IPS DF 19.7 (cell line): ENCODE measurements at regions not wholly inside any gene's neighbourhood (a gene's known extent, or its start where the extent isn't known, plus 50 kb on each side); places are given as distances from the start of the nearest gene placed in this dataset.

Experiments
- DNase-seq: peaks from one replicate; pipeline ENCODE4 v3.0.0-alpha.2; 2013; ENCODE audit warnings: low read depth, low spot score

- DNase-seq: no peak
These were observed 174.3 kb upstream of the FAM3C start for GRCh38 chr7:121570365-121570764.

- DNase-seq: no peak
These were observed 167.1 kb upstream of the FAM3C start for GRCh38 chr7:121563177-121563576.

GRCh38 chr7:121562259-121562658 is 166.2 kb upstream of the FAM3C start:
- no peak for DNase-seq

- no peak for DNase-seq
These were observed 165.6 kb upstream of the FAM3C start for GRCh38 chr7:121561717-121562116.

- no peak for DNase-seq
These were observed 164.3 kb upstream of the FAM3C start for GRCh38 chr7:121560267-121560990.

- DNase-seq: no peak
These were observed 162.2 kb upstream of the FAM3C start for GRCh38 chr7:121558288-121558687.

- no peak for DNase-seq
These were observed 161.2 kb upstream of the FAM3C start for GRCh38 chr7:121557034-121557892.

GRCh38 chr7:121555558-121555957 is 159.4 kb upstream of the FAM3C start:
- DNase-seq: no peak

GRCh38 chr7:121547544-121548092 is 151.5 kb upstream of the FAM3C start:
- DNase-seq: no peak

GRCh38 chr7:121546632-121547543 is 150.8 kb upstream of the FAM3C start:
- no peak for DNase-seq

- DNase-seq: no peak
These were observed 149.3 kb upstream of the FAM3C start for GRCh38 chr7:121545418-121545817.

- no peak for DNase-seq
These were observed 148.6 kb upstream of the FAM3C start for GRCh38 chr7:121544726-121545125.

- no peak for DNase-seq
These were observed 148.1 kb upstream of the FAM3C start for GRCh38 chr7:121544238-121544637.

- no peak for DNase-seq
These were observed 145.3 kb upstream of the FAM3C start for GRCh38 chr7:121541457-121541856.

- DNase-seq: no peak
These were observed 144.0 kb upstream of the FAM3C start for GRCh38 chr7:121540138-121540537.

- DNase-seq: no peak
These were observed 140.9 kb upstream of the FAM3C start for GRCh38 chr7:121537031-121537430.

GRCh38 chr7:121531175-121532070 is 135.3 kb upstream of the FAM3C start:
- DNase-seq: no peak

GRCh38 chr7:121530227-121531174 is 134.4 kb upstream of the FAM3C start:
- no peak for DNase-seq

GRCh38 chr7:121529003-121529402 is 132.9 kb upstream of the FAM3C start:
- DNase-seq: no peak
